ENCODE measurements at regions not wholly inside any gene's neighbourhood (a gene's known extent, or its start where the extent isn't known, plus 50 kb on each side); places are given as distances from the start of the nearest gene placed in this dataset.
"Not testable (repeated sequence)": the region's sequence is repeated elsewhere in the genome, so short reads cannot be mapped to it uniquely, and the experiment has no call there.

GRCh38 chr2:8603356-8603755, 78.5 kb upstream of the ID2 start:
- not testable (repeated sequence) for TF ChIP-seq CHD4 (IDR thresholded peaks at IDR 0.05; ENCODE audit: borderline replicate concordance); MAX (IDR thresholded peaks at IDR 0.05); CBX2 (IDR thresholded peaks at IDR 0.05; ENCODE audit: borderline replicate concordance, low read depth); PBX3 (IDR thresholded peaks at IDR 0.05); ZFP36 (IDR thresholded peaks at IDR 0.05; ENCODE audit: borderline replicate concordance, partially characterized antibody); TFCP2L1 (CRISPR knock-in tag; IDR thresholded peaks at IDR 0.05); POLR2A (IDR thresholded peaks at IDR 0.05; ENCODE audit: low read length); USF2 (IDR thresholded peaks at IDR 0.05); JUN (IDR thresholded peaks at IDR 0.05)
- TF ChIP-seq, protein P1, sequence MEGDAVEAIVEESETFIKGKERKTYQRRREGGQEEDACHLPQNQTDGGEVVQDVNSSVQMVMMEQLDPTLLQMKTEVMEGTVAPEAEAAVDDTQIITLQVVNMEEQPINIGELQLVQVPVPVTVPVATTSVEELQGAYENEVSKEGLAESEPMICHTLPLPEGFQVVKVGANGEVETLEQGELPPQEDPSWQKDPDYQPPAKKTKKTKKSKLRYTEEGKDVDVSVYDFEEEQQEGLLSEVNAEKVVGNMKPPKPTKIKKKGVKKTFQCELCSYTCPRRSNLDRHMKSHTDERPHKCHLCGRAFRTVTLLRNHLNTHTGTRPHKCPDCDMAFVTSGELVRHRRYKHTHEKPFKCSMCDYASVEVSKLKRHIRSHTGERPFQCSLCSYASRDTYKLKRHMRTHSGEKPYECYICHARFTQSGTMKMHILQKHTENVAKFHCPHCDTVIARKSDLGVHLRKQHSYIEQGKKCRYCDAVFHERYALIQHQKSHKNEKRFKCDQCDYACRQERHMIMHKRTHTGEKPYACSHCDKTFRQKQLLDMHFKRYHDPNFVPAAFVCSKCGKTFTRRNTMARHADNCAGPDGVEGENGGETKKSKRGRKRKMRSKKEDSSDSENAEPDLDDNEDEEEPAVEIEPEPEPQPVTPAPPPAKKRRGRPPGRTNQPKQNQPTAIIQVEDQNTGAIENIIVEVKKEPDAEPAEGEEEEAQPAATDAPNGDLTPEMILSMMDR (IDR thresholded peaks at IDR 0.05): not testable (repeated sequence)
- TF ChIP-seq, protein P2, sequence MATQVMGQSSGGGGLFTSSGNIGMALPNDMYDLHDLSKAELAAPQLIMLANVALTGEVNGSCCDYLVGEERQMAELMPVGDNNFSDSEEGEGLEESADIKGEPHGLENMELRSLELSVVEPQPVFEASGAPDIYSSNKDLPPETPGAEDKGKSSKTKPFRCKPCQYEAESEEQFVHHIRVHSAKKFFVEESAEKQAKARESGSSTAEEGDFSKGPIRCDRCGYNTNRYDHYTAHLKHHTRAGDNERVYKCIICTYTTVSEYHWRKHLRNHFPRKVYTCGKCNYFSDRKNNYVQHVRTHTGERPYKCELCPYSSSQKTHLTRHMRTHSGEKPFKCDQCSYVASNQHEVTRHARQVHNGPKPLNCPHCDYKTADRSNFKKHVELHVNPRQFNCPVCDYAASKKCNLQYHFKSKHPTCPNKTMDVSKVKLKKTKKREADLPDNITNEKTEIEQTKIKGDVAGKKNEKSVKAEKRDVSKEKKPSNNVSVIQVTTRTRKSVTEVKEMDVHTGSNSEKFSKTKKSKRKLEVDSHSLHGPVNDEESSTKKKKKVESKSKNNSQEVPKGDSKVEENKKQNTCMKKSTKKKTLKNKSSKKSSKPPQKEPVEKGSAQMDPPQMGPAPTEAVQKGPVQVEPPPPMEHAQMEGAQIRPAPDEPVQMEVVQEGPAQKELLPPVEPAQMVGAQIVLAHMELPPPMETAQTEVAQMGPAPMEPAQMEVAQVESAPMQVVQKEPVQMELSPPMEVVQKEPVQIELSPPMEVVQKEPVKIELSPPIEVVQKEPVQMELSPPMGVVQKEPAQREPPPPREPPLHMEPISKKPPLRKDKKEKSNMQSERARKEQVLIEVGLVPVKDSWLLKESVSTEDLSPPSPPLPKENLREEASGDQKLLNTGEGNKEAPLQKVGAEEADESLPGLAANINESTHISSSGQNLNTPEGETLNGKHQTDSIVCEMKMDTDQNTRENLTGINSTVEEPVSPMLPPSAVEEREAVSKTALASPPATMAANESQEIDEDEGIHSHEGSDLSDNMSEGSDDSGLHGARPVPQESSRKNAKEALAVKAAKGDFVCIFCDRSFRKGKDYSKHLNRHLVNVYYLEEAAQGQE (IDR thresholded peaks at IDR 0.05): not testable (repeated sequence)
